Spleen (tissue), 7 donors: ENCODE measurements at regions not wholly inside any gene's neighbourhood (a gene's known extent, or its start where the extent isn't known, plus 50 kb on each side); places are given as distances from the start of the nearest gene placed in this dataset.

Experiments used
- CTCF ChIP-seq, 11 experiments: fragments of 200-600 bp in 7 of 11; fragments of 450-650 bp in 4 of 11; sonication (generic) in 4 of 11; IDR thresholded peaks in 8 of 11; conservative IDR thresholded peaks in 3 of 11; 1 replicate in 7 of 11; 2 replicates in 4 of 11; pipeline versions ENCODE4 v1.4.0 to v1.8.0; 2016 to 2021; ENCODE audit warnings: antibody characterized with exemption in 11 of 11, inconsistent platforms in 4 of 11, mild to moderate bottlenecking in 1 of 11
- POLR2A ChIP-seq, 3 donors: fragments of 450-650 bp; IDR thresholded peaks; one replicate each; pipeline ENCODE4 v1.5.1; 2017; ENCODE audit warnings: antibody characterized with exemption in 3 of 3, mild to moderate bottlenecking in 1 of 3
- donor health status: DM: no; HTN: no; CAD: no; lungs with moderate emphysema.
- donor health status: DM: no; HTN: no; CAD: no.
- donor health status: DM: no; HTN: no; CAD: no.

GRCh38 chr3:30496066-30496966, 110.1 kb upstream of the TGFBR2 start:
- TF ChIP-seq CTCF (IDR thresholded peaks at IDR 0.05 in 8 of 11, conservative IDR thresholded peaks at IDR 0.05 in 3 of 11) (no peak), POLR2A (IDR thresholded peaks at IDR 0.05) (no peak)
